ENCODE measurements at regions not wholly inside any gene's neighbourhood (a gene's known extent, or its start where the extent isn't known, plus 50 kb on each side); places are given as distances from the start of the nearest gene placed in this dataset.
"Not testable (repeated sequence)": the region's sequence is repeated elsewhere in the genome, so short reads cannot be mapped to it uniquely, and the experiment has no call there.

GRCh38 chr6:78700991-78701390 is 166.4 kb upstream of the IRAK1BP1 start:
- DNase-seq (no peak), ATAC-seq (replicated peaks in 1 of 2) (no peak)
- Mint-ChIP-seq H3K4me3 (no peak overlapping the region), H3K9me3 (peaks cover 3% of the 10 kb centered on the region in 2 donors), H3K27me3 (ENCODE audit: low read depth) (no peaks in the 10 kb centered on the region), H3K4me1 (ENCODE audit: low read depth) (no peaks in the 10 kb centered on the region), H3K36me3 (ENCODE audit: insufficient read depth in 2 of 2) (no peaks in the 10 kb centered on the region), H3K27ac (no peak overlapping the region)

- no peak for ATAC-seq (replicated peaks in 1 of 2)
These were observed 165.9 kb upstream of the IRAK1BP1 start for GRCh38 chr6:78701407-78701806.

GRCh38 chr6:78709021-78709420 is 158.3 kb upstream of the IRAK1BP1 start:
- Mint-ChIP-seq H3K36me3 (ENCODE audit: insufficient read depth in 2 of 2) (no peaks in the 10 kb centered on the region), H3K9me3 (peaks cover 0 to 1% of the 10 kb centered on the region in 2 donors), H3K27ac (no peak overlapping the region), H3K4me1 (ENCODE audit: low read depth) (no peaks in the 10 kb centered on the region), H3K4me3 (no peak overlapping the region), H3K27me3 (ENCODE audit: low read depth) (no peaks in the 10 kb centered on the region)
- no peak for DNase-seq
- no peak for ATAC-seq (replicated peaks in 1 of 2)

More at GRCh38 chr6:78701407-78701806, 165.9 kb upstream of the IRAK1BP1 start:
- no peak for DNase-seq
- no peak overlapping the region for H3K4me3 Mint-ChIP-seq
- H3K36me3 Mint-ChIP-seq (ENCODE audit: insufficient read depth in 2 of 2) = no peaks in the 10 kb centered on the region
- H3K27me3 Mint-ChIP-seq (ENCODE audit: low read depth) = no peaks in the 10 kb centered on the region
- no peaks in the 10 kb centered on the region for H3K4me1 Mint-ChIP-seq (ENCODE audit: low read depth)
- peaks cover 3% of the 10 kb centered on the region in 2 donors for H3K9me3 Mint-ChIP-seq
- H3K27ac Mint-ChIP-seq = no peak overlapping the region

DNA sequence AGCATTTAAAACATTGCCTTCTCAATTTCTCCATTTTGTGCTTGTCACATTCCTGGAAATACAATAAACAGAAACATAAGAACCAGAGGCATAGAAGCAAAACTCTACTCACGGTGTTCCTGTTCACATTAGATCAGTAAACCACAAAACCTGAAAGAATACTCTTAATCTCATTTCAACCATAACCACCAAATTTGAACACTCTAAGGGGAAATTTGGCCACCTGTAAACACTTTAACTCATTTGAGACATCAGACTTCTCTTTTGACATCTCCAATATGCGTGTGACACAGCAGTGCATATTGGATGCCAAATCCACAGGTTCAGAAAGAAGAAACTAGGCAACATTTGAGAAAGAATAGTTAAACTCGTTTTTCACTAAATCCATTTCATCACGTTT is 153.8 kb upstream of the IRAK1BP1 start:
- H3K27me3 Mint-ChIP-seq (ENCODE audit: low read depth) = no peaks in the 10 kb centered on the region
- ATAC-seq (replicated peaks in 1 of 2) (no peak), DNase-seq (no peak)
- H3K4me1 Mint-ChIP-seq (ENCODE audit: low read depth) = no peaks in the 10 kb centered on the region
- H3K27ac Mint-ChIP-seq = no peak overlapping the region
- peaks cover 0 to 1% of the 10 kb centered on the region in 2 donors for H3K9me3 Mint-ChIP-seq
- H3K36me3 Mint-ChIP-seq (ENCODE audit: insufficient read depth in 2 of 2) = no peaks in the 10 kb centered on the region
- H3K4me3 Mint-ChIP-seq = no peak overlapping the region

DNA sequence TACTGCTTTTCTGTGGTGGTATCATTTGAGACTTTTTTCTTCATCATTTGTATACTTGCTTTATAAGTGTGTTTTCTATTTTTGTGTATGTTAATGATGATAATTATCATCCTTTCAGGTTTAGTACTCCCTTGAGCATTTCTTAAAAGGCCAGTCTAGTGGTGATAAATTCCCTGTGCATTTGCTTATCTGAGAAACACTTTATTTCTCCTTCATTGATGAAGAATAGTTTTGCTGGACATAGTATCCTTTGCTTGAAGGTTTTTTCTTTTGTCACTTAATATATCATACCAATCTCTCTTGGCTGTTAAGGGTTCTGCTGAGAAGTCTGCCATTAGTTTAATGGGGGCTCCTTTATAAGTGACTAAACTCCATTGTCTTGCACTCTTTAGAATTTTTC is 123.2 kb upstream of the IRAK1BP1 start:
- H3K9me3 Mint-ChIP-seq = peaks cover 3 to 15% of the 10 kb centered on the region in 2 donors

GRCh38 chr6:78746457-78746856 is 120.9 kb upstream of the IRAK1BP1 start:
- Mint-ChIP-seq H3K9me3 (peaks cover 3 to 13% of the 10 kb centered on the region in 2 donors), H3K4me1 (ENCODE audit: low read depth) (no peaks in the 10 kb centered on the region), H3K4me3 (no peak overlapping the region), H3K36me3 (ENCODE audit: insufficient read depth in 2 of 2) (no peaks in the 10 kb centered on the region), H3K27ac (no peak overlapping the region), H3K27me3 (ENCODE audit: low read depth) (no peaks in the 10 kb centered on the region)
- DNase-seq (no peak), ATAC-seq (replicated peaks in 1 of 2) (no peak)

More for the DNA sequence above, 123.2 kb upstream of the IRAK1BP1 start:
- Mint-ChIP-seq H3K27me3 (ENCODE audit: low read depth) (no peaks in the 10 kb centered on the region), H3K27ac (no peak overlapping the region), H3K4me3 (no peak overlapping the region), H3K4me1 (ENCODE audit: low read depth) (no peaks in the 10 kb centered on the region), H3K36me3 (ENCODE audit: insufficient read depth in 2 of 2) (no peaks in the 10 kb centered on the region)
- ATAC-seq (replicated peaks in 1 of 2) (no peak), DNase-seq (no peak)

GRCh38 chr6:78749326-78749725 is 118.0 kb upstream of the IRAK1BP1 start:
- Mint-ChIP-seq H3K27ac (no peak overlapping the region), H3K36me3 (ENCODE audit: insufficient read depth in 2 of 2) (no peaks in the 10 kb centered on the region), H3K27me3 (ENCODE audit: low read depth) (no peaks in the 10 kb centered on the region), H3K4me3 (no peak overlapping the region), H3K9me3 (peaks cover 0 to 10% of the 10 kb centered on the region in 2 donors), H3K4me1 (ENCODE audit: low read depth) (no peaks in the 10 kb centered on the region)
- no peak for DNase-seq
- no peak for ATAC-seq (replicated peaks in 1 of 2)

GRCh38 chr6:78758297-78758798 is 109.0 kb upstream of the IRAK1BP1 start:
- DNase-seq; ATAC-seq (replicated peaks in 1 of 2); H3K4me3 Mint-ChIP-seq; H3K27me3 Mint-ChIP-seq (ENCODE audit: low read depth); H3K36me3 Mint-ChIP-seq (ENCODE audit: insufficient read depth in 2 of 2); H3K4me1 Mint-ChIP-seq (ENCODE audit: low read depth); H3K27ac Mint-ChIP-seq: not testable (repeated sequence)
- peaks cover 3 to 17% of the 10 kb centered on the region in 2 donors for H3K9me3 Mint-ChIP-seq

DNA sequence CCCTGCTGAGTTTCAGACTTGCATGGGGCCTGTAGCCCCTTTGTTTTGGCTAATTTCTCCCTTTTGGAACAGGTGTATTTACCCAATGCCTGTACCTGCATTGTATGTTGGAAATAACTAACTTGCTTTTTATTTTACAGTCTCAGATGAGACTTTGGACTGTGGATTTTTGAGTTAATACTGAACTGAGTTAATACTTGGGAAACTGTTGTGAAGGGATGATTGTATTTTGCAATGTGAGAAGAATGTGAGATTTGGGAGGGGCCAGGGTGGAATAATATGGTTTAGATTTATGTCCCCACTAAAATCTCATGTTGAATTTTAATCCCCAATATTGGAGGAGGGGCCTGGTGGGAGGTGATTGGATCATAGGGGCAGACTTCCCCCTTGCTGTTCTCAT is 99.1 kb upstream of the IRAK1BP1 start:
- no peak overlapping the region for H3K27ac Mint-ChIP-seq
- H3K36me3 Mint-ChIP-seq (ENCODE audit: insufficient read depth in 2 of 2) = no peaks in the 10 kb centered on the region
- ATAC-seq (replicated peaks in 1 of 2) = no peak
- no peaks in the 10 kb centered on the region for H3K27me3 Mint-ChIP-seq (ENCODE audit: low read depth)
- no peak for DNase-seq
- no peaks in the 10 kb centered on the region for H3K4me1 Mint-ChIP-seq (ENCODE audit: low read depth)
- peaks cover 2 to 4% of the 10 kb centered on the region in 2 donors for H3K9me3 Mint-ChIP-seq
- H3K4me3 Mint-ChIP-seq = no peak overlapping the region

GRCh38 chr6:78770765-78771164 is 96.6 kb upstream of the IRAK1BP1 start:
- DNase-seq (no peak), ATAC-seq (replicated peaks in 1 of 2) (no peak)
- Mint-ChIP-seq H3K9me3 (peaks cover 2 to 4% of the 10 kb centered on the region in 2 donors), H3K36me3 (ENCODE audit: insufficient read depth in 2 of 2) (no peaks in the 10 kb centered on the region), H3K4me1 (ENCODE audit: low read depth) (no peaks in the 10 kb centered on the region), H3K27ac (no peak overlapping the region), H3K4me3 (no peak overlapping the region), H3K27me3 (ENCODE audit: low read depth) (no peaks in the 10 kb centered on the region)

DNA sequence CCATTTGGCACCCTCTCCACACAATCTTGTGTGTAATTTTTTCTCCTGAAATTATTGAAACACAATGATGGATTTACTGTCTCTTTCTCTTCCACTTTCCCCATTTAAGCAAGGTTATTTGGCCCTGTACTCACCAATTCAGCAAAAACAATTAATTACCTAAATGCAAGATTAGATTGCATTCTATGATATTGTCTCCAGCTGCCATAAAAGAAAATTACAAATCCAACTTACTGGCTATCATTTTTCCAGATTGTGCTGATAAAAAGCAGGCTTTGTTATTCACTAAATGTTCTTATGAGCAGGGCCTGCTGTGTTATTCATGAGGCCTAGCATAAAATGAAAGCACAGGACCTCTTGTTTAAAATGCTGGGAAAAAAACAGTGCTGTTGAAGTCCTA is 95.8 kb upstream of the IRAK1BP1 start:
- ATAC-seq (replicated peaks in 1 of 2) (no peak), DNase-seq (no peak)
- no peaks in the 10 kb centered on the region for H3K27me3 Mint-ChIP-seq (ENCODE audit: low read depth)
- H3K27ac Mint-ChIP-seq = no peak overlapping the region
- H3K9me3 Mint-ChIP-seq = peaks cover 1 to 4% of the 10 kb centered on the region in 2 donors
- H3K4me3 Mint-ChIP-seq = no peak overlapping the region
- no peaks in the 10 kb centered on the region for H3K36me3 Mint-ChIP-seq (ENCODE audit: insufficient read depth in 2 of 2)
- no peaks in the 10 kb centered on the region for H3K4me1 Mint-ChIP-seq (ENCODE audit: low read depth)

DNA sequence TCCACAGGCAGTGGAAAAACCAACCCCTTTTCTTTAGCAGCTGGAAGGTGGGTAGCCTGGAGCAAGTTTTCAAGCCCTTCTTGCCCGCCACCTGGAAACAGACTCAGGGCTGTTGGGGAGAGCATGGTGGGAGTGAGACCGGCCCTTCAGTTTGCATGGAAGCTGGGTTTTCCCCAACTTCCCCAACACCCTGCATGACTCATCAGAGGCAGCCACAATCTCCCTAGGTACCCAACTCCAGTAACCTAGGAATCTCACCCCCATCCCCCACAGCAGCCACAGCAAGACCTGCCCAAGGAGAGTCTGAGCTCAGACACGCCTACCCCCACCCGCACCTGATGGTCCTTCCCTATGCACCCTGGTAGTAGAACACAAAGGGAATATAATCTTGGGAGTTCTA is 86.3 kb upstream of the IRAK1BP1 start:
- H3K27ac Mint-ChIP-seq = no peak overlapping the region
- DNase-seq = no peak
- H3K36me3 Mint-ChIP-seq (ENCODE audit: insufficient read depth in 2 of 2) = no peaks in the 10 kb centered on the region
- no peaks in the 10 kb centered on the region for H3K27me3 Mint-ChIP-seq (ENCODE audit: low read depth)
- H3K4me3 Mint-ChIP-seq = no peak overlapping the region
- H3K4me1 Mint-ChIP-seq (ENCODE audit: low read depth) = no peaks in the 10 kb centered on the region
- no peak for ATAC-seq (replicated peaks in 1 of 2)
- peaks cover 0 to 1% of the 10 kb centered on the region in 2 donors for H3K9me3 Mint-ChIP-seq

GRCh38 chr6:78783366-78783765 is 84.0 kb upstream of the IRAK1BP1 start:
- H3K4me3 Mint-ChIP-seq; H3K9me3 Mint-ChIP-seq; H3K27ac Mint-ChIP-seq; H3K36me3 Mint-ChIP-seq (ENCODE audit: insufficient read depth in 2 of 2); H3K27me3 Mint-ChIP-seq (ENCODE audit: low read depth); ATAC-seq (replicated peaks in 1 of 2); H3K4me1 Mint-ChIP-seq (ENCODE audit: low read depth); DNase-seq: not testable (repeated sequence)

DNA sequence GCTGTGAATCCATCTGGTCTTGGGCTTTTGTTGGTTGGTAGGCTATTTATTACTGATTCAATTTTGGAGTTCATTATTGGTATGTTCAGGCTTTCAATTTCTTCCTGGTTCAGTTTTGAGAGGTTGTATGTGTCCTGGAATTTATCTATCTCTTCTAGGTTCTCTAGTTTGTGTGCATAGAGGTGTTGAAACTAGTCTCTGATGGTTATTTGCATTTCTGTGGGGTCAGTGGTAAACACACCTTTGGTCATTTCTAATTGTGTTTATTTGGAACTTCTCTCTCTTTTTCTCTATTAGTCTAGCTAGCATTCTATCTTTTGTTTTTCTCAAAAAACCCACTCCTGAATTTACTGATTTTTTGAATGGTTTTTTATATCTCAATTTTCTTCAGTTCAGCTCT is 70.1 kb upstream of the IRAK1BP1 start:
- Mint-ChIP-seq H3K27me3 (ENCODE audit: low read depth) (no peaks in the 10 kb centered on the region), H3K4me3 (no peak overlapping the region), H3K9me3 (peaks cover 16 to 18% of the 10 kb centered on the region in 2 donors), H3K27ac (no peak overlapping the region), H3K4me1 (ENCODE audit: low read depth) (no peaks in the 10 kb centered on the region), H3K36me3 (ENCODE audit: insufficient read depth in 2 of 2) (peaks cover 6% of the 10 kb centered on the region in 2 donors)
- no peak for ATAC-seq (replicated peaks in 1 of 2)
- DNase-seq = no peak

Measured in activated T-cell treated with anti-CD3 and anti-CD28 coated beads, Interleukin-2, amount 50 U/mL, for 72 hours (primary cell).